Stomach (tissue), 4 donors: ENCODE measurements at regions not wholly inside any gene's neighbourhood (a gene's known extent, or its start where the extent isn't known, plus 50 kb on each side); places are given as distances from the start of the nearest gene placed in this dataset.

Experiments
- CTCF ChIP-seq, 7 experiments: fragments of 450-650 bp in 4 of 7; fragments of 200-600 bp in 3 of 7; sonication (generic) in 3 of 7; IDR thresholded peaks; one replicate each; pipeline ENCODE4 v1.5.1; 2016 to 2019; ENCODE audit warnings: antibody characterized with exemption in 7 of 7, control low read depth in 2 of 7, mild to moderate bottlenecking in 1 of 7
- POLR2AphosphoS5 ChIP-seq, 3 donors: sonication (generic); formaldehyde crosslinking; IDR thresholded peaks; one replicate each; pipeline ENCODE4 v1.6.1; 2016; ENCODE audit warnings: antibody characterized with exemption in 3 of 3

DNA sequence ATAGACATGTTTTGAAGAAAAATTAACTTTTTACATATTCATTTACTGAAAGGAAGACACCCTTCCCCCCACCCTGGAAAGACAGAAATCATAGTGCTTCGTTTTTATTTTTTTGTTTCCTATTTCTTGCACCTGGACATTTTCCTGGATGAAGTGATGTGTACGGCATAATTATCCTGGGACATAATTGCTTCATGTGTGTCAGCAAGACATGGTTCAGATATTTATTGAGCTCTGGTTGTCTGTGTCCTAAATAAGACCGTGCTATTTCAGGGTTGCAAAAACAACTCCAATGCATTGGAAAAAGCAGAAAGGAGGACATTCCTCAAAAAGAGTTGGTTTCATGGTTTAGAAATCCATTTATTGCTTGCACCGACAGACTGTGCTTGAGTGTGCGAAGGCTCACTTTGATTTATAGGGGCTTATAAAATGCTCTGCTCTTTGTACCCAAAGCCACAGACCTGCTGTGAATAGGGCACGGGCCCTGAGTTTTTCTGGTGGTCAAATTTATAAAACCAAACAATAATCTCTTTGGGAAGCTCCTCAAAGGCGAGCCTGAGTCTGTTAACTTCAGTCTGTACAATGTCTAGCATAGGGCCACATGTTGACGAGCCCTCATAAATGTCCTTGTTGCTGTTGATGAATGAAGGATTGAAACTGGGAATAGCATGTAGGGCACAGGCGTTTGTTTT, 179.5 kb downstream of the SOX4 start:
- no peak for TF ChIP-seq CTCF (IDR thresholded peaks at IDR 0.05)
- TF ChIP-seq POLR2AphosphoS5 (IDR thresholded peaks at IDR 0.05) = no peak
